GM23338 (cell line): ENCODE measurements at regions not wholly inside any gene's neighbourhood (a gene's known extent, or its start where the extent isn't known, plus 50 kb on each side); places are given as distances from the start of the nearest gene placed in this dataset.

Experiments used
- ATAC-seq: fragments of 200-7000 bp; cut with Tn5 transposase; 3 replicates; pipeline ENCODE4 v1.9.1; 2020
- DNase-seq: peaks from one replicate; pipeline ENCODE4 v3.0.0-alpha.2; 2015; ENCODE audit warnings: low spot score
- H2AFZ ChIP-seq: fragments of 200-600 bp; sonication (generic); 2 replicates; pipeline ENCODE4 v1.8.0; 2016; ENCODE audit warnings: antibody characterized with exemption, mild to moderate bottlenecking, moderate library complexity
- H3F3A ChIP-seq: fragments of 200-600 bp; sonication (generic); replicated peaks from 2 replicates; pipeline ENCODE4 v1.8.0; 2017; ENCODE audit warnings: antibody characterized with exemption, mixed run types, low read depth
- H3K27ac ChIP-seq: fragments of 200-600 bp; sonication (generic); 2 replicates; pipeline ENCODE4 v1.6.1; 2016; ENCODE audit warnings: low read depth
- H3K27me3 ChIP-seq: fragments of 200-600 bp; sonication (generic); 2 replicates; pipeline ENCODE4 v1.8.0; 2016; ENCODE audit warnings: mild to moderate bottlenecking, mixed run types, moderate library complexity; ENCODE audit not compliant: insufficient read depth
- H3K36me3 ChIP-seq: fragments of 200-600 bp; sonication (generic); 2 replicates; pipeline ENCODE4 v1.8.0; 2016; ENCODE audit warnings: mild to moderate bottlenecking; ENCODE audit not compliant: insufficient read depth
- H3K4me1 ChIP-seq: fragments of 200-600 bp; sonication (generic); 2 replicates; pipeline ENCODE4 v1.8.0; 2016; ENCODE audit warnings: mild to moderate bottlenecking, moderate library complexity; ENCODE audit not compliant: insufficient read depth
- H3K4me2 ChIP-seq: fragments of 200-600 bp; sonication (generic); 2 replicates; pipeline ENCODE4 v1.7.1; 2017; ENCODE audit warnings: mixed run types
- H3K4me3 ChIP-seq: fragments of 200-600 bp; sonication (generic); 2 replicates; pipeline ENCODE4 v1.6.1; 2016; ENCODE audit warnings: mixed run types
- H3K79me2 ChIP-seq: fragments of 200-600 bp; sonication (generic); replicated peaks from 2 replicates; pipeline ENCODE4 v1.8.0; 2017; ENCODE audit warnings: mild to moderate bottlenecking; ENCODE audit not compliant: insufficient read depth
- H3K9me2 ChIP-seq: fragments of 200-600 bp; sonication (generic); 2 replicates; pipeline ENCODE4 v1.8.0; 2017; ENCODE audit not compliant: insufficient read depth
- H4K20me1 ChIP-seq: fragments of 200-600 bp; sonication (generic); replicated peaks from 2 replicates; pipeline ENCODE4 v1.8.0; 2017; ENCODE audit warnings: mild to moderate bottlenecking; ENCODE audit not compliant: insufficient read depth
- H3K27ac Mint-ChIP-seq: 2 replicates; pipeline ENCODE4 v1.8.0; 2020; ENCODE audit warnings: inconsistent platforms, mild to moderate bottlenecking, moderate library complexity, mixed read lengths
- H3K27me3 Mint-ChIP-seq: 3 replicates; pipeline ENCODE4 v1.8.0; 2022; ENCODE audit warnings: low read depth, mild to moderate bottlenecking, moderate library complexity, mixed read lengths, inconsistent platforms; ENCODE audit not compliant: insufficient read depth, poor library complexity
- H3K36me3 Mint-ChIP-seq: 3 replicates; pipeline ENCODE4 v1.8.0; 2021; ENCODE audit warnings: low read depth, mild to moderate bottlenecking, inconsistent platforms, moderate library complexity, mixed read lengths
- H3K4me1 Mint-ChIP-seq: 3 replicates; pipeline ENCODE4 v1.8.0; 2020; ENCODE audit warnings: mild to moderate bottlenecking, inconsistent platforms, mixed read lengths
- H3K4me3 Mint-ChIP-seq: 3 replicates; pipeline ENCODE4 v1.8.0; 2021; ENCODE audit warnings: moderate library complexity, mild to moderate bottlenecking, inconsistent platforms, mixed read lengths
- H3K9me3 Mint-ChIP-seq: 3 replicates; pipeline ENCODE4 v1.8.0; 2020; ENCODE audit warnings: moderate library complexity, mild to moderate bottlenecking, inconsistent platforms, mixed read lengths
- CTCF ChIP-seq, 2 experiments: fragments of 200-600 bp in 1 of 2; sonication (generic) in 1 of 2; conservative IDR thresholded peaks; 2 replicates each; pipeline versions ENCODE4 v1.5.1 to v1.6.1; 2016 to 2017; ENCODE audit warnings: antibody characterized with exemption in 2 of 2, low read depth in 2 of 2, mild to moderate bottlenecking in 2 of 2, moderate library complexity in 1 of 2
- EZH2 ChIP-seq: fragments of 200-600 bp; sonication (generic); IDR thresholded peaks from one replicate; pipeline ENCODE4 v1.8.0; 2017; ENCODE audit warnings: antibody characterized with exemption, mild to moderate bottlenecking, low read depth; ENCODE audit not compliant: unreplicated experiment
- JUNB ChIP-seq: IDR thresholded peaks from one replicate; pipeline ENCODE4 v1.6.1; 2016; ENCODE audit warnings: antibody characterized with exemption; ENCODE audit not compliant: unreplicated experiment
- NANOG ChIP-seq: IDR thresholded peaks from 2 replicates; pipeline ENCODE4 v1.6.1; 2016; ENCODE audit warnings: antibody characterized with exemption, borderline replicate concordance
- POLR2AphosphoS5 ChIP-seq: IDR thresholded peaks from 2 replicates; pipeline ENCODE4 v1.6.1; 2016; ENCODE audit warnings: antibody characterized with exemption, low read depth
- REST ChIP-seq: IDR thresholded peaks from one replicate; pipeline ENCODE4 v1.6.1; 2018; ENCODE audit warnings: antibody characterized with exemption; ENCODE audit not compliant: unreplicated experiment
- STAT1 ChIP-seq: IDR thresholded peaks from one replicate; pipeline ENCODE4 v1.6.1; 2016; ENCODE audit warnings: antibody characterized with exemption; ENCODE audit not compliant: unreplicated experiment
- ZNF114 ChIP-seq: fragments of 250-450 bp; sonication (Bioruptor Pico); IDR thresholded peaks from 2 replicates; pipeline ENCODE4 v1.5.0; 2020; ENCODE audit warnings: mild to moderate bottlenecking, moderate library complexity
- TF ChIP-seq, protein P1 (sequence below): fragments of 250-450 bp; sonication (Bioruptor Pico); IDR thresholded peaks from 2 replicates; pipeline ENCODE4 v1.5.0; 2020; ENCODE audit warnings: mild to moderate bottlenecking, moderate library complexity
- TF ChIP-seq, protein P2 (sequence below): IDR thresholded peaks from 2 replicates; pipeline ENCODE4 v1.6.1; 2016; ENCODE audit warnings: antibody characterized with exemption

DNA sequence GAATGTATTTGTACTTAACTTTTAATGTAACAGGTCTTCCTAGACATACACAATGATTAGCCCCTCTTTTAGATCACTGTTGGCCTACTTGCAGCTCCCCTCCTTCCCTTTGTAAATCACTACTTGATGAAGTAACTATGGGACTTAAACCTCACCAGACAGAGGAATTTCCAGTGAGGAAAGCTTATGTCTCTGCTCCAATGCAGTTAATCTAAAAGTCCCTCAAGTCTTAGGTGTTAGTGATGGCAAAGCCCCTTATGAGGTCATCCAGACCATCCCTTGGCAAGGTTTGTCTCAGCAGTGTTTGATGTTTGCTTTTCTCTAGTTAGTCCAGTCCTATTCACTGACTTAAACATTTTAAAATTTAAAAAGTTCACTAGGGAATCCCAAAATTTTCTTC, 877.3 kb upstream of the INTU start (continued):
- TF ChIP-seq, protein P1, sequence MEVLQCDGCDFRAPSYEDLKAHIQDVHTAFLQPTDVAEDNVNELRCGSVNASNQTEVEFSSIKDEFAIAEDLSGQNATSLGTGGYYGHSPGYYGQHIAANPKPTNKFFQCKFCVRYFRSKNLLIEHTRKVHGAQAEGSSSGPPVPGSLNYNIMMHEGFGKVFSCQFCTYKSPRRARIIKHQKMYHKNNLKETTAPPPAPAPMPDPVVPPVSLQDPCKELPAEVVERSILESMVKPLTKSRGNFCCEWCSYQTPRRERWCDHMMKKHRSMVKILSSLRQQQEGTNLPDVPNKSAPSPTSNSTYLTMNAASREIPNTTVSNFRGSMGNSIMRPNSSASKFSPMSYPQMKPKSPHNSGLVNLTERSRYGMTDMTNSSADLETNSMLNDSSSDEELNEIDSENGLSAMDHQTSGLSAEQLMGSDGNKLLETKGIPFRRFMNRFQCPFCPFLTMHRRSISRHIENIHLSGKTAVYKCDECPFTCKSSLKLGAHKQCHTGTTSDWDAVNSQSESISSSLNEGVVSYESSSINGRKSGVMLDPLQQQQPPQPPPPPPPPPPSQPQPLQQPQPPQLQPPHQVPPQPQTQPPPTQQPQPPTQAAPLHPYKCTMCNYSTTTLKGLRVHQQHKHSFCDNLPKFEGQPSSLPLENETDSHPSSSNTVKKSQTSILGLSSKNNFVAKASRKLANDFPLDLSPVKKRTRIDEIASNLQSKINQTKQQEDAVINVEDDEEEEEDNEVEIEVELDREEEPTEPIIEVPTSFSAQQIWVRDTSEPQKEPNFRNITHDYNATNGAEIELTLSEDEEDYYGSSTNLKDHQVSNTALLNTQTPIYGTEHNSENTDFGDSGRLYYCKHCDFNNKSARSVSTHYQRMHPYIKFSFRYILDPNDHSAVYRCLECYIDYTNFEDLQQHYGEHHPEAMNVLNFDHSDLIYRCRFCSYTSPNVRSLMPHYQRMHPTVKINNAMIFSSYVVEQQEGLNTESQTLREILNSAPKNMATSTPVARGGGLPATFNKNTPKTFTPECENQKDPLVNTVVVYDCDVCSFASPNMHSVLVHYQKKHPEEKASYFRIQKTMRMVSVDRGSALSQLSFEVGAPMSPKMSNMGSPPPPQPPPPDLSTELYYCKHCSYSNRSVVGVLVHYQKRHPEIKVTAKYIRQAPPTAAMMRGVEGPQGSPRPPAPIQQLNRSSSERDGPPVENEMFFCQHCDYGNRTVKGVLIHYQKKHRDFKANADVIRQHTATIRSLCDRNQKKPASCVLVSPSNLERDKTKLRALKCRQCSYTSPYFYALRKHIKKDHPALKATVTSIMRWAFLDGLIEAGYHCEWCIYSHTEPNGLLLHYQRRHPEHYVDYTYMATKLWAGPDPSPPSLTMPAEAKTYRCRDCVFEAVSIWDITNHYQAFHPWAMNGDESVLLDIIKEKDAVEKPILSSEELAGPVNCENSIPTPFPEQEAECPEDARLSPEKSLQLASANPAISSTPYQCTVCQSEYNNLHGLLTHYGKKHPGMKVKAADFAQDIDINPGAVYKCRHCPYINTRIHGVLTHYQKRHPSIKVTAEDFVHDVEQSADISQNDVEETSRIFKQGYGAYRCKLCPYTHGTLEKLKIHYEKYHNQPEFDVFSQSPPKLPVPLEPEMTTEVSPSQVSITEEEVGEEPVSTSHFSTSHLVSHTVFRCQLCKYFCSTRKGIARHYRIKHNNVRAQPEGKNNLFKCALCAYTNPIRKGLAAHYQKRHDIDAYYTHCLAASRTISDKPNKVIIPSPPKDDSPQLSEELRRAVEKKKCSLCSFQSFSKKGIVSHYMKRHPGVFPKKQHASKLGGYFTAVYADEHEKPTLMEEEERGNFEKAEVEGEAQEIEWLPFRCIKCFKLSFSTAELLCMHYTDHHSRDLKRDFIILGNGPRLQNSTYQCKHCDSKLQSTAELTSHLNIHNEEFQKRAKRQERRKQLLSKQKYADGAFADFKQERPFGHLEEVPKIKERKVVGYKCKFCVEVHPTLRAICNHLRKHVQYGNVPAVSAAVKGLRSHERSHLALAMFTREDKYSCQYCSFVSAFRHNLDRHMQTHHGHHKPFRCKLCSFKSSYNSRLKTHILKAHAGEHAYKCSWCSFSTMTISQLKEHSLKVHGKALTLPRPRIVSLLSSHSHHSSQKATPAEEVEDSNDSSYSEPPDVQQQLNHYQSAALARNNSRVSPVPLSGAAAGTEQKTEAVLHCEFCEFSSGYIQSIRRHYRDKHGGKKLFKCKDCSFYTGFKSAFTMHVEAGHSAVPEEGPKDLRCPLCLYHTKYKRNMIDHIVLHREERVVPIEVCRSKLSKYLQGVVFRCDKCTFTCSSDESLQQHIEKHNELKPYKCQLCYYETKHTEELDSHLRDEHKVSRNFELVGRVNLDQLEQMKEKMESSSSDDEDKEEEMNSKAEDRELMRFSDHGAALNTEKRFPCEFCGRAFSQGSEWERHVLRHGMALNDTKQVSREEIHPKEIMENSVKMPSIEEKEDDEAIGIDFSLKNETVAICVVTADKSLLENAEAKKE (CRISPR knock-in tag): no peak
- TF ChIP-seq, protein P2, sequence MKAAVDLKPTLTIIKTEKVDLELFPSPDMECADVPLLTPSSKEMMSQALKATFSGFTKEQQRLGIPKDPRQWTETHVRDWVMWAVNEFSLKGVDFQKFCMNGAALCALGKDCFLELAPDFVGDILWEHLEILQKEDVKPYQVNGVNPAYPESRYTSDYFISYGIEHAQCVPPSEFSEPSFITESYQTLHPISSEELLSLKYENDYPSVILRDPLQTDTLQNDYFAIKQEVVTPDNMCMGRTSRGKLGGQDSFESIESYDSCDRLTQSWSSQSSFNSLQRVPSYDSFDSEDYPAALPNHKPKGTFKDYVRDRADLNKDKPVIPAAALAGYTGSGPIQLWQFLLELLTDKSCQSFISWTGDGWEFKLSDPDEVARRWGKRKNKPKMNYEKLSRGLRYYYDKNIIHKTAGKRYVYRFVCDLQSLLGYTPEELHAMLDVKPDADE: no peak

DNA sequence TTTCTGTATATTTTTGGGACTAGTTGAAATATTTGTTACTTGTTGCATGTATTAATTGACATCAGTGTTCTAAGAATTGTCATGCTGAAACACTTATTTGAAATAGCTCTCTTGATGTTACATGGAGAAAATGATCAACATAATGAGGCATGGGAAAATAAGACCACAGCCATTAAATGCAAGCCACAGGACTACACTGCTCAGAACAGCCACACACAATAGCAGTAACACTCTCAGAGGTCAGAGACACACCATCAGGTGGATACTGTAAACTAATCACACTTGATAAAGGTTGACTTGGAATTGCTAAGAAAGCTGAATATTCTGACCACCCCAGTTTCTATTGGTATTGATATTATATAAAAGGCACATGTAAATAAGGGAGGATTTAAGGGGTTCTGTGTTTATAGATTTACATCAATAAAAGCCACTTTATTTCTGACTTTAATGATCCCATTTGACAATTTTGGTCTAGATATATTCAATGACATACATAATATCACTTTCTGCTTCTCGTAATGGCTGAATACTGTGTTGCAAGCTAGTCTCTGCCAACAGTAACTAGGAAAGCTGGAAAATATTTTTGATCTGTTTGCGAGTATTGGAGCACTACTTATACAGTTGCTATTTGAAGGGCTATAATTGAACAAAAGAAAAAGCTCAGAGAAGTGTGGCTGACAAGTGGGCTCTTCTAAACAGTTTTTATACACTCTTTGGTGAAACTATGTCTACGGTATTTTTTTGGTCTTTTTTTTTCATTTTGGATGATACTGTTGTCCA, 876.5 kb upstream of the INTU start:
- no peak overlapping the region for H3K4me3 ChIP-seq
- no peaks in the 10 kb centered on the region for H4K20me1 ChIP-seq
- H3K27ac ChIP-seq: no peak overlapping the region
- ATAC-seq (no peak), DNase-seq (no peak)
- H3K36me3 ChIP-seq: no peaks in the 10 kb centered on the region
- H2AFZ ChIP-seq: no peak overlapping the region
- H3K36me3 Mint-ChIP-seq: no peaks in the 10 kb centered on the region
- no peaks in the 10 kb centered on the region for H3K27me3 Mint-ChIP-seq
- H3K4me1 ChIP-seq: no peaks in the 10 kb centered on the region
- no peaks in the 10 kb centered on the region for H3F3A ChIP-seq
- no peak overlapping the region for H3K4me2 ChIP-seq
- H3K9me2 ChIP-seq: 0 out of 2 replicates have a peak, but pooled peaks cover 6% of the 10 kb centered on the region
- no peaks in the 10 kb centered on the region for H3K4me1 Mint-ChIP-seq
- H3K79me2 ChIP-seq: no peaks in the 10 kb centered on the region
- H3K27me3 ChIP-seq: no peaks in the 10 kb centered on the region
- H3K27ac Mint-ChIP-seq: no peak overlapping the region
- H3K4me3 Mint-ChIP-seq: no peak overlapping the region
- no peaks in the 10 kb centered on the region for H3K9me3 Mint-ChIP-seq
- TF ChIP-seq ZNF114 (no peak), POLR2AphosphoS5 (no peak), CTCF (conservative IDR thresholded peaks at IDR 0.05; ENCODE audit: low read depth in 2 of 2) (no peak), EZH2 (no peak), NANOG (no peak), STAT1 (no peak), REST (no peak), JUNB (no peak)
- TF ChIP-seq, protein P2: no peak
